Ovary (tissue), 3 donors: ENCODE measurements at regions not wholly inside any gene's neighbourhood (a gene's known extent, or its start where the extent isn't known, plus 50 kb on each side); places are given as distances from the start of the nearest gene placed in this dataset.

Experiments used
- CTCF ChIP-seq, 3 donors: fragments of 450-650 bp in 2 of 3; fragments of 200-600 bp in 1 of 3; IDR thresholded peaks; one replicate each; pipeline versions ENCODE4 v1.5.1 to v1.8.0; 2016 to 2022; ENCODE audit warnings: antibody characterized with exemption in 3 of 3, mild to moderate bottlenecking in 1 of 3
- POLR2A ChIP-seq: fragments of 450-650 bp; IDR thresholded peaks from one replicate; pipeline ENCODE4 v1.6.1; 2017; ENCODE audit warnings: antibody characterized with exemption, mild to moderate bottlenecking, moderate library complexity
- donor health status: DM: no; HTN: no; CAD: no.

GRCh38 chr5:71806711-71807110 is 87.6 kb downstream of the CARTPT start:
- no peak for TF ChIP-seq CTCF (IDR thresholded peaks at IDR 0.05)
- no peak for TF ChIP-seq POLR2A
